IPS DF 19.7 (cell line): ENCODE measurements at regions not wholly inside any gene's neighbourhood (a gene's known extent, or its start where the extent isn't known, plus 50 kb on each side); places are given as distances from the start of the nearest gene placed in this dataset.
"Not testable (repeated sequence)": the region's sequence is repeated elsewhere in the genome, so short reads cannot be mapped to it uniquely, and the experiment has no call there.

Experiments used
- DNase-seq: peaks from one replicate; pipeline ENCODE4 v3.0.0-alpha.2; 2013; ENCODE audit warnings: low read depth, low spot score

- no peak for DNase-seq
Observed at GRCh38 chr9:124084087-124084486, 72.5 kb downstream of the LHX2 start.

- DNase-seq: no peak
Observed at GRCh38 chr9:124087226-124087625, 75.7 kb downstream of the LHX2 start.

GRCh38 chr9:124088476-124088837, 76.9 kb downstream of the LHX2 start:
- DNase-seq: no peak

- not testable (repeated sequence) for DNase-seq
Observed at GRCh38 chr9:124089631-124090488, 78.3 kb downstream of the LHX2 start.

- no peak for DNase-seq
Observed at GRCh38 chr9:124098141-124098905, 86.8 kb downstream of the LHX2 start.

GRCh38 chr9:124099860-124100259, 88.3 kb downstream of the LHX2 start:
- no peak for DNase-seq

- DNase-seq: no peak
Observed at GRCh38 chr9:124101215-124101968, 89.8 kb downstream of the LHX2 start.

- no peak for DNase-seq
Observed at GRCh38 chr9:124101969-124102345, 90.4 kb downstream of the LHX2 start.

- DNase-seq: no peak
Observed at GRCh38 chr9:124102363-124102762, 90.8 kb downstream of the LHX2 start.

- DNase-seq: no peak
Observed at GRCh38 chr9:124105266-124105665, 93.7 kb downstream of the LHX2 start.

- DNase-seq: no peak
Observed at GRCh38 chr9:124108216-124108615, 96.6 kb downstream of the LHX2 start.

GRCh38 chr9:124110307-124110915, 98.8 kb downstream of the LHX2 start:
- DNase-seq: no peak

- no peak for DNase-seq
Observed at GRCh38 chr9:124116683-124117363, 105.3 kb downstream of the LHX2 start.

- DNase-seq: no peak
Observed at GRCh38 chr9:124118894-124119293, 107.3 kb downstream of the LHX2 start.

DNA sequence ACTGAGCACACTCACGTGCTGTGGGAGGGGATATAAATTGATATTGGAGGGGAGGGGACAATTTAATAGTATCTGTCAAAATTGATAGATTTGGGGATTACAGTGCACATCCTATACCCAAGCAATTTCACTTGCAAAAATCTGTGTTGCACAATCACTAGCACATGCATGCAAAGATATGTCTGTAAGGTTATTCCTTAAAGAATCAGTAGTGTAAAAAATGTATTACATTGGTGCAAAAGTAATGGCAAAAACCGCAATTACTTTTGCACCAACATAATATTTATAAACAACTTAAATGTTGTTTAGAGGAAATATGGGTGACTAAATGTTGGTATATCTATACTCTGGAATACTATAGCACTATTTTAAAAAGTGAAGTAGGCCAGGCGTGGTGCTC, 108.7 kb downstream of the LHX2 start:
- no peak for DNase-seq

- DNase-seq: no peak
Observed at GRCh38 chr9:124121725-124122124, 110.2 kb downstream of the LHX2 start.

DNA sequence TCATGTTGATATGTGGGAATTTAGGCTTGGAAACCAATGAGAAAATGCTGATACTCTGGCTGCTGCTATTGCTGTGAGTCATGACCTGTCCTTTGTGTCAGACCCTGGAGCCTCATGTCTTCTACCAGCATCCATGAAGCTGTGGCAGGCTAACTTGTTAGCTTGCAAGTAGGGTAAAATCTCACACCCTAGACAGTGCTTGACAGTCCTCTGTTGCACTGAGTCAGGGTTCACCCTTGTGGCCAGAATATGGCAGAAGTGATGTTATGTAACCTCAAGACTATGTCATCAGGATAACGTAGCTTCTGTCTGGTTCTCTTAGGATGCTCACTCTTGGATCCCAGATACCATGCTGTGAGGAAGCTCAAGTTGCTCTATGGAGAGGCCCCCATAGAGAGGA, 110.8 kb downstream of the LHX2 start:
- no peak for DNase-seq

DNA sequence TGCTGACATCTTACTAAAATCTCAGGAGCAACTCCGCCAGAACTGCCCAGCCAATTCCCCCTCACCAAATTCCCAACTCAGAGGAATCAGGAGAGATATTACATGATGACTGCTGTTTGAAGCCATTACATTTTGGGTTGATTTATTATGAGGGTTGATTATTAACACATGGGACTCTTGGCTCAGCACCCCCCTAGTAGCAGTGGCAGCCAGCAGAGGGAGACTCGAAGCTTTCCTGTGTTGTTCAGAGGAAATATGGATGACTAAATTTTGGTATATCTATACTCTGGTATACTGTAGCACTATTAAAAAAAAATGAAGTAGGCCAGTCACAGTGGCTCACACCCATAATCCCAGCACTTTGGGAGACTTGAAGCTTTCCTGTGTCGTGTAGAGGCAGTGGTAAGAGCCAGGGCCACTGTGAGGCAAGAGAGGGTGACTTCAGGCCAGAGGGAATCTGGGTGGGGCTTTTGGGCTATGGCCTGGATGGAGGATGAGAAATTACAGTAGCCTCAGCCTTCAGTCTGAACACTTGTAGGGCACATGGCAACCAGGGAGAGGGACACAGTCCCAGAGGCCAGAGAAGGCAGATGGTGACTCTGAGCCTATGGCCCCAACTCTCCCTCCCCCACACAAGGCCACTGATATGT, 111.4 kb downstream of the LHX2 start:
- DNase-seq: no peak

GRCh38 chr9:124123621-124124020, 112.1 kb downstream of the LHX2 start:
- not testable (repeated sequence) for DNase-seq

GRCh38 chr9:124124729-124125650, 113.4 kb downstream of the LHX2 start:
- no peak for DNase-seq
